Skeletal muscle tissue (tissue), 3 donors: ENCODE measurements at regions not wholly inside any gene's neighbourhood (a gene's known extent, or its start where the extent isn't known, plus 50 kb on each side); places are given as distances from the start of the nearest gene placed in this dataset.

Source experiments
- H3K27ac ChIP-seq: one replicate; pipeline ENCODE4 v1.7.0; 2013; ENCODE audit warnings: mild to moderate bottlenecking, low read depth, low read length, inconsistent platforms
- H3K27me3 ChIP-seq, 3 donors: one replicate each; pipeline ENCODE4 v1.7.0; 2013; ENCODE audit warnings: low read length in 3 of 3; ENCODE audit not compliant: control insufficient read depth in 3 of 3, insufficient read depth in 3 of 3
- H3K36me3 ChIP-seq, 3 donors: one replicate each; pipeline ENCODE4 v1.7.0; 2013; ENCODE audit warnings: low read length in 3 of 3; ENCODE audit not compliant: control insufficient read depth in 3 of 3, insufficient read depth in 3 of 3
- H3K4me1 ChIP-seq, 3 donors: one replicate each; pipeline ENCODE4 v1.7.0; 2013; ENCODE audit warnings: low read length in 3 of 3, mild to moderate bottlenecking in 3 of 3; ENCODE audit not compliant: control insufficient read depth in 3 of 3, insufficient read depth in 3 of 3
- H3K4me3 ChIP-seq, 3 donors: one replicate each; pipeline ENCODE4 v1.7.0; 2013; ENCODE audit warnings: low read length in 3 of 3
- H3K9ac ChIP-seq, 3 donors: one replicate each; pipeline ENCODE4 v1.7.0; 2013; ENCODE audit warnings: low read length in 3 of 3, mild to moderate bottlenecking in 3 of 3, moderate library complexity in 2 of 3, low read depth in 1 of 3
- H3K9me3 ChIP-seq, 3 donors: one replicate each; pipeline ENCODE4 v1.7.0; 2013; ENCODE audit warnings: low read length in 3 of 3; ENCODE audit not compliant: control insufficient read depth in 3 of 3
- donor health status: Osteomylitis.

- Histone ChIP-seq H3K36me3 (no peaks in the 10 kb centered on the region), H3K9me3 (no peaks in the 10 kb centered on the region), H3K4me3 (no peak overlapping the region), H3K27ac (no peak overlapping the region), H3K9ac (no peak overlapping the region), H3K4me1 (no peaks in the 10 kb centered on the region), H3K27me3 (peaks cover 0 to 5% (median 3%) of the 10 kb centered on the region in 3 donors)
Observed at GRCh38 chr20:24211972-24212371, 223.4 kb upstream of the GGTLC1 start.

- no peak overlapping the region for H3K4me3 ChIP-seq
- no peaks in the 10 kb centered on the region for H3K36me3 ChIP-seq
- no peak overlapping the region for H3K9ac ChIP-seq
- H3K4me1 ChIP-seq: no peaks in the 10 kb centered on the region
- H3K27ac ChIP-seq: no peak overlapping the region
- no peaks in the 10 kb centered on the region for H3K9me3 ChIP-seq
- H3K27me3 ChIP-seq: peaks cover 0 to 11% (median 3%) of the 10 kb centered on the region in 3 donors
Observed at GRCh38 chr20:24210356-24210755, 221.8 kb upstream of the GGTLC1 start.

GRCh38 chr20:24208652-24209051 is 220.1 kb upstream of the GGTLC1 start:
- no peaks in the 10 kb centered on the region for H3K4me1 ChIP-seq
- no peaks in the 10 kb centered on the region for H3K36me3 ChIP-seq
- no peaks in the 10 kb centered on the region for H3K9me3 ChIP-seq
- no peak overlapping the region for H3K9ac ChIP-seq
- H3K4me3 ChIP-seq: no peak overlapping the region
- peaks cover 0 to 15% (median 3%) of the 10 kb centered on the region in 3 donors for H3K27me3 ChIP-seq
- no peak overlapping the region for H3K27ac ChIP-seq

- H3K27me3 ChIP-seq: peaks cover 0 to 20% (median 3%) of the 10 kb centered on the region in 3 donors
- no peaks in the 10 kb centered on the region for H3K9me3 ChIP-seq
- no peak overlapping the region for H3K27ac ChIP-seq
- no peak overlapping the region for H3K9ac ChIP-seq
- no peaks in the 10 kb centered on the region for H3K4me1 ChIP-seq
- no peak overlapping the region for H3K4me3 ChIP-seq
- H3K36me3 ChIP-seq: no peaks in the 10 kb centered on the region
Observed at GRCh38 chr20:24207803-24208300, 219.3 kb upstream of the GGTLC1 start.

- no peaks in the 10 kb centered on the region for H3K4me1 ChIP-seq
- H3K9ac ChIP-seq: no peak overlapping the region
- no peak overlapping the region for H3K27ac ChIP-seq
- H3K36me3 ChIP-seq: no peaks in the 10 kb centered on the region
- no peaks in the 10 kb centered on the region for H3K9me3 ChIP-seq
- no peak overlapping the region for H3K4me3 ChIP-seq
- peaks cover 0 to 20% (median 3%) of the 10 kb centered on the region in 3 donors for H3K27me3 ChIP-seq
Observed at GRCh38 chr20:24206995-24207394, 218.4 kb upstream of the GGTLC1 start.

- Histone ChIP-seq H3K27ac (no peak overlapping the region), H3K9ac (no peak overlapping the region), H3K9me3 (no peaks in the 10 kb centered on the region), H3K27me3 (peaks cover 0 to 18% (median 0%) of the 10 kb centered on the region in 3 donors), H3K36me3 (no peaks in the 10 kb centered on the region), H3K4me3 (no peak overlapping the region), H3K4me1 (no peaks in the 10 kb centered on the region)
Observed at GRCh38 chr20:24203526-24204183, 215.1 kb upstream of the GGTLC1 start.

- Histone ChIP-seq H3K4me3 (no peak overlapping the region), H3K9ac (no peak overlapping the region), H3K36me3 (no peaks in the 10 kb centered on the region), H3K9me3 (no peaks in the 10 kb centered on the region), H3K27me3 (peaks cover 0 to 10% (median 0%) of the 10 kb centered on the region in 3 donors), H3K4me1 (no peaks in the 10 kb centered on the region), H3K27ac (no peak overlapping the region)
Observed at GRCh38 chr20:24199501-24199900, 210.9 kb upstream of the GGTLC1 start.

GRCh38 chr20:24194143-24194542 is 205.6 kb upstream of the GGTLC1 start:
- Histone ChIP-seq H3K36me3 (no peaks in the 10 kb centered on the region), H3K27ac (no peak overlapping the region), H3K4me3 (no peak overlapping the region), H3K4me1 (no peaks in the 10 kb centered on the region), H3K9me3 (peaks cover 0 to 8% (median 0%) of the 10 kb centered on the region in 3 donors), H3K9ac (no peak overlapping the region), H3K27me3 (peaks cover 0 to 3% (median 0%) of the 10 kb centered on the region in 3 donors)

- Histone ChIP-seq H3K36me3 (no peaks in the 10 kb centered on the region), H3K4me1 (no peaks in the 10 kb centered on the region), H3K27ac (no peak overlapping the region), H3K9me3 (peaks cover 0 to 8% (median 0%) of the 10 kb centered on the region in 3 donors), H3K9ac (no peak overlapping the region), H3K27me3 (no peaks in the 10 kb centered on the region), H3K4me3 (no peak overlapping the region)
Observed at GRCh38 chr20:24190905-24191304, 202.3 kb upstream of the GGTLC1 start.

- H3K4me1 ChIP-seq: no peaks in the 10 kb centered on the region
- H3K9ac ChIP-seq: no peak overlapping the region
- no peak overlapping the region for H3K4me3 ChIP-seq
- peaks cover 0 to 8% (median 0%) of the 10 kb centered on the region in 3 donors for H3K9me3 ChIP-seq
- H3K27ac ChIP-seq: no peak overlapping the region
- H3K36me3 ChIP-seq: no peaks in the 10 kb centered on the region
- no peaks in the 10 kb centered on the region for H3K27me3 ChIP-seq
Observed at GRCh38 chr20:24185791-24186190, 197.2 kb upstream of the GGTLC1 start.
